ENCODE measurements at regions not wholly inside any gene's neighbourhood (a gene's known extent, or its start where the extent isn't known, plus 50 kb on each side); places are given as distances from the start of the nearest gene placed in this dataset.

DNA sequence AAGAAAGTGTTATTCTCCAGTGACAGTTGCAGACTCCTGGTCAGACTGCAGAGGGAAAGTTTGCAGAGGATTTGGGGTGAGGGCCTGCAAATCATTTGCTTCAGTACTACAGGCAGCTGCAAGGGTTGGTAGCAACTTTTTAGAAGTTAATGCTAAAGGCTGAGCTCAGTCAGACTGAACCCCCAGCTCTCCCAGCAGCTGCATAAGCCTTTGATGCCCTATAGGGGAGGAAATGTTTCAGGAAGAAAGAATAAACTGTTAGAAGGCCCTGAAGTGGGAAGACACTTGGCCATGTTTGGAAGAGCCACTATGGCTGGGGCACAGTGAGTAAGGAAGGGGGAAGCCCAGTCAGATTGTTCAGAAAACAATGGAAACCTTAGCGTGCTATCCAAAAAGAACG lies 383.6 kb downstream of the TTLL7 start:
- no peaks in the 10 kb centered on the region for H3K27me3 ChIP-seq
- no peak overlapping the region for H3K27ac ChIP-seq

DNA sequence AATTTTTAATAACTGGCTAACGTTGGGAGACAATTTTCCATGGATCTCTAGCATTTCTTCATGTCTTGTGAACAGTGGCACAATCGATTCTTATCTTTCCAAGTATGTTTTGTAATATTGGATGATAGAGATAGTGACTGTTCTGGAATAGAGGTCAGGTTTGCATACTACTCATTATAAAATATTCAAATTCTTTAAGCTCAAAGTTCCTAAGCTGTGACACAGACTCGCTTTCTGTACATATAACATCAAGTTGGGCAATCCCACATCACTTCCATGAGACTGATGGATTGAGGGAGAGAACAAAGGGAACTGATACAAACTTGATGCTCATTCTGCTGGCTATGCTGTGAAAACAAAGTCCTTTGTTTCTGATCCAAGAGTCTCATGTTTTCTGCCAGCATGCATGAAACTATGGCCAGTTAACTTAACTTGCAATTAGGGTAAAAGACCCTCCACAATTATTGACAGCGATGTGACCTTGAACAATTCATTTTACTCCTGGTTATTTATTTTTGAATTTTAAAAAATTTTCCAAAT lies 392.4 kb downstream of the TTLL7 start:
- WGBS, 2 donors (ENCODE audit: low coverage in 1 of 2), result 76 to 79% methylated on average over 3 to 4 of the region's 4 CpGs
- TF ChIP-seq EP300 (IDR thresholded peaks at IDR 0.05; ENCODE audit: low read depth) (no peak), POLR2AphosphoS5 (IDR thresholded peaks at IDR 0.05) (no peak)
- no peak overlapping the region for H3K27ac ChIP-seq
- H3K4me1 ChIP-seq, result no peaks in the 10 kb centered on the region
- no peak overlapping the region for H3K4me3 ChIP-seq
- in situ Hi-C loops (cut with MboI; ENCODE audit: low pct_ligation_motif_present in 1 of 4, low pct_unique_long_range_greater_than_20kb in 1 of 4, low sequenced_read_pairs in 3 of 4) (no loop called here), intact Hi-C loops (cut with DNase I; ENCODE audit: low total_unique reads) (no loop called here)
- no peaks in the 10 kb centered on the region for H3K27me3 ChIP-seq
- no peak for DNase-seq
- H3K36me3 ChIP-seq, result no peaks in the 10 kb centered on the region
- H3K9me3 ChIP-seq, result peaks cover 4 to 7% of the 10 kb centered on the region in 2 donors

More for the DNA sequence above, 383.6 kb downstream of the TTLL7 start:
- intact Hi-C loops (cut with DNase I; ENCODE audit: low total_unique reads), result no loop called here
- no peaks in the 10 kb centered on the region for H3K9me3 ChIP-seq
- in situ Hi-C loops (cut with MboI; ENCODE audit: low pct_ligation_motif_present in 1 of 4, low pct_unique_long_range_greater_than_20kb in 1 of 4, low sequenced_read_pairs in 3 of 4), result no loop called here
- TF ChIP-seq, protein P1, sequence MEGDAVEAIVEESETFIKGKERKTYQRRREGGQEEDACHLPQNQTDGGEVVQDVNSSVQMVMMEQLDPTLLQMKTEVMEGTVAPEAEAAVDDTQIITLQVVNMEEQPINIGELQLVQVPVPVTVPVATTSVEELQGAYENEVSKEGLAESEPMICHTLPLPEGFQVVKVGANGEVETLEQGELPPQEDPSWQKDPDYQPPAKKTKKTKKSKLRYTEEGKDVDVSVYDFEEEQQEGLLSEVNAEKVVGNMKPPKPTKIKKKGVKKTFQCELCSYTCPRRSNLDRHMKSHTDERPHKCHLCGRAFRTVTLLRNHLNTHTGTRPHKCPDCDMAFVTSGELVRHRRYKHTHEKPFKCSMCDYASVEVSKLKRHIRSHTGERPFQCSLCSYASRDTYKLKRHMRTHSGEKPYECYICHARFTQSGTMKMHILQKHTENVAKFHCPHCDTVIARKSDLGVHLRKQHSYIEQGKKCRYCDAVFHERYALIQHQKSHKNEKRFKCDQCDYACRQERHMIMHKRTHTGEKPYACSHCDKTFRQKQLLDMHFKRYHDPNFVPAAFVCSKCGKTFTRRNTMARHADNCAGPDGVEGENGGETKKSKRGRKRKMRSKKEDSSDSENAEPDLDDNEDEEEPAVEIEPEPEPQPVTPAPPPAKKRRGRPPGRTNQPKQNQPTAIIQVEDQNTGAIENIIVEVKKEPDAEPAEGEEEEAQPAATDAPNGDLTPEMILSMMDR (IDR thresholded peaks at IDR 0.05), result no peak
- TF ChIP-seq EP300 (IDR thresholded peaks at IDR 0.05; ENCODE audit: low read depth) (no peak), POLR2A (IDR thresholded peaks at IDR 0.05) (no peak), POLR2AphosphoS5 (IDR thresholded peaks at IDR 0.05) (no peak)
- WGBS, 2 donors (ENCODE audit: low coverage in 1 of 2), result 82 to 85% methylated on average over 2 of the region's 2 CpGs
- H3K4me3 ChIP-seq, result no peak overlapping the region
- H3K4me1 ChIP-seq, result no peaks in the 10 kb centered on the region
- no peaks in the 10 kb centered on the region for H3K36me3 ChIP-seq
- no peak for DNase-seq

DNA sequence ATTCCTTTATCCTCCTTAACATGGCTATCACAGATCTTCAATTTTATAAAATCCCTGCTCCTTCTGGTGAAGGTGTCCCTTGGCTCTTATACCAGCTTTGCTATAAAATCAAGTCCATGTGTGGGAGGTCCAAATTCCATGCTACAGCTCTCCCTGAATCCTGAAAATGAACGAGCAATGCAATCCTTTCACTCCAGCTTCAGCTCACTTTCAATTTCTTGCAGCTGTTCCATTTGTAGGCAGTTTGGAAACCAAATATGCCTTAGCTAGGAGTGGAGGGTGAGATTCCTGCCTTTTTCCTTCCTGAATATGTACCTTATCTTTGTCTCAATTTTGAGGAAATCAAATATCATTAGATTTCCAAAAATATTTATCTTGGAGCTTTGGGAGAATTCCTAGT lies 402.6 kb downstream of the TTLL7 start:
- intact Hi-C loops (cut with DNase I; ENCODE audit: low total_unique reads), result no loop called here
- TF ChIP-seq POLR2A (IDR thresholded peaks at IDR 0.05) (no peak), EP300 (IDR thresholded peaks at IDR 0.05; ENCODE audit: low read depth) (no peak), POLR2AphosphoS5 (IDR thresholded peaks at IDR 0.05) (no peak)
- TF ChIP-seq, protein P1 (IDR thresholded peaks at IDR 0.05), result no peak
- H3K36me3 ChIP-seq, result no peaks in the 10 kb centered on the region
- no peak overlapping the region for H3K4me3 ChIP-seq
- no peak for DNase-seq
- H3K27ac ChIP-seq, result no peak overlapping the region
- H3K4me1 ChIP-seq, result no peaks in the 10 kb centered on the region
- H3K9me3 ChIP-seq, result no peaks in the 10 kb centered on the region
- no peaks in the 10 kb centered on the region for H3K27me3 ChIP-seq
- in situ Hi-C loops (cut with MboI; ENCODE audit: low pct_ligation_motif_present in 1 of 4, low pct_unique_long_range_greater_than_20kb in 1 of 4, low sequenced_read_pairs in 3 of 4), result no loop called here
- WGBS, 2 donors (ENCODE audit: low coverage in 1 of 2), result 47% methylated on average over 1 of the region's 1 CpG; no CpG with 5 or more reads in 1 of the 2 donors

DNA sequence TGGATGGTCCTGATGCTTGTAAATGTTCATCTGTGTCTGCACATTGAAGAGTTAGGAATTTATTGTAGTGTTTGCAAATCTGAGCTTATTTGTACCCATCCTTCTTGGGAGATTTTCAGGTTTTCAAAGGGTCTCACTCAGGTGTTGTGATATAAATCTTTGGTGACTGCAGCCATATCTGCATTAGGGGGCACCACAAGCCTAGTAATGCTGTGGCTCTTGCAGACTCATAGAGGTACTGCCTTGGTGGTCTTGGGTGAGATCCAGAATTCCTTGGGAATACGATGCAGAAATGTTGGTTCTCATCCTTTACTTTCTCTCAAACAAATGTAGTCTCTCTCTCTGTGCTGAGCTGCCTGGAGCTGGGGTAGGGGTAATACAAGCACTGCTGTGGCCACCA lies 405.9 kb downstream of the TTLL7 start:
- no peak overlapping the region for H3K27ac ChIP-seq
- no peaks in the 10 kb centered on the region for H3K9me3 ChIP-seq
- no peak for TF ChIP-seq POLR2AphosphoS5 (IDR thresholded peaks at IDR 0.05)
- TF ChIP-seq, protein P1 (IDR thresholded peaks at IDR 0.05), result no peak
- TF ChIP-seq EP300 (IDR thresholded peaks at IDR 0.05; ENCODE audit: low read depth), result no peak
- intact Hi-C loops (cut with DNase I; ENCODE audit: low total_unique reads), result no loop called here
- no peaks in the 10 kb centered on the region for H3K36me3 ChIP-seq
- in situ Hi-C loops (cut with MboI; ENCODE audit: low pct_ligation_motif_present in 1 of 4, low pct_unique_long_range_greater_than_20kb in 1 of 4, low sequenced_read_pairs in 3 of 4), result no loop called here
- WGBS, 2 donors (ENCODE audit: low coverage in 1 of 2), result 55% methylated on average over 1 of the region's 1 CpG; no CpG with 5 or more reads in 1 of the 2 donors
- H3K4me3 ChIP-seq, result no peak overlapping the region
- H3K27me3 ChIP-seq, result no peaks in the 10 kb centered on the region
- no peak for DNase-seq
- H3K4me1 ChIP-seq, result no peaks in the 10 kb centered on the region

DNA sequence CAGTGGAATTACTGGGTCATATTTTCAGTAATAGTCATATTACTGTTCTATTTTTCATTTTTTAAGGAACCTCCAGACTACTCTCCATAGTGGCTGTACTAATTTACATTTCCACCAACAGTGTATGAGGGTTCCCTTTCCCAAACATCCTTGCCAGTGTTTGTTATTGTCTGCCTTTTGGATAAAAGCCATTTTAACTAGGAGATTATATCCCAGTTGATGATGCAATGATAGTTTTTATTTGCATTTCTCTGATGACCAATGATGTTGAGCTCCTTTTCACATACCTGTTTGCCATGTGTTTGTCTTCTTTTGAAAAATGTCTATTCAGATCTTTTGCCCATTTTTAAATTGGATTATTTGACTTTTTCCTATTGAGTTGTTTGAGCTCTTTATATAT lies 410.8 kb downstream of the TTLL7 start:
- no peaks in the 10 kb centered on the region for H3K27me3 ChIP-seq
- intact Hi-C loops (cut with DNase I; ENCODE audit: low total_unique reads) (no loop called here), in situ Hi-C loops (cut with MboI; ENCODE audit: low pct_ligation_motif_present in 1 of 4, low pct_unique_long_range_greater_than_20kb in 1 of 4, low sequenced_read_pairs in 3 of 4) (no loop called here)

More for the DNA sequence above, 410.8 kb downstream of the TTLL7 start:
- Histone ChIP-seq H3K9me3 (no peaks in the 10 kb centered on the region), H3K36me3 (no peaks in the 10 kb centered on the region), H3K27ac (no peak overlapping the region), H3K4me1 (no peaks in the 10 kb centered on the region), H3K4me3 (no peak overlapping the region)
- TF ChIP-seq EP300 (IDR thresholded peaks at IDR 0.05; ENCODE audit: low read depth), result no peak
- TF ChIP-seq, protein P1 (IDR thresholded peaks at IDR 0.05), result no peak
- no peak for TF ChIP-seq POLR2A (IDR thresholded peaks at IDR 0.05)
- no peak for TF ChIP-seq POLR2AphosphoS5 (IDR thresholded peaks at IDR 0.05)
- DNase-seq, result no peak
